Jurkat, Clone E6-1 (cell line): ENCODE measurements at regions not wholly inside any gene's neighbourhood (a gene's known extent, or its start where the extent isn't known, plus 50 kb on each side); places are given as distances from the start of the nearest gene placed in this dataset.

Source experiments
- DNase-seq: peaks from one replicate; pipeline ENCODE4 v3.0.0-alpha.2; 2011; ENCODE audit warnings: low read depth, low spot score
- H3K4me3 ChIP-seq: 2 replicates; pipeline ENCODE4 v1.5.1; 2011; ENCODE audit warnings: mild to moderate bottlenecking, low read length, control low read depth, moderate library complexity

- H3K4me3 ChIP-seq, result no peak overlapping the region
- DNase-seq, result no peak
Measured at GRCh38 chr1:36570006-36570405, 87.3 kb upstream of the CSF3R start.

- DNase-seq, result no peak
- no peak overlapping the region for H3K4me3 ChIP-seq
Measured at GRCh38 chr1:36567601-36568341, 85.1 kb upstream of the CSF3R start.

- no peak for DNase-seq
Measured at GRCh38 chr1:36565576-36566501, 83.1 kb upstream of the CSF3R start.

GRCh38 chr1:36562181-36562685, 79.5 kb upstream of the CSF3R start:
- H3K4me3 ChIP-seq, result no peak overlapping the region
- DNase-seq, result no peak

More at GRCh38 chr1:36565576-36566501, 83.1 kb upstream of the CSF3R start:
- no peak overlapping the region for H3K4me3 ChIP-seq

GRCh38 chr1:36561361-36561724, 78.6 kb upstream of the CSF3R start:
- H3K4me3 ChIP-seq, result no peak overlapping the region
- DNase-seq, result no peak

- DNase-seq, result no peak
- no peak overlapping the region for H3K4me3 ChIP-seq
Measured at GRCh38 chr1:36560621-36561360, 78.1 kb upstream of the CSF3R start.

GRCh38 chr1:36560177-36560576, 77.5 kb upstream of the CSF3R start:
- no peak overlapping the region for H3K4me3 ChIP-seq
- DNase-seq, result no peak

GRCh38 chr1:36559061-36559460, 76.3 kb upstream of the CSF3R start:
- DNase-seq, result no peak
- H3K4me3 ChIP-seq, result no peak overlapping the region

- no peak overlapping the region for H3K4me3 ChIP-seq
- no peak for DNase-seq
Measured at GRCh38 chr1:36557041-36558000, 74.6 kb upstream of the CSF3R start.

GRCh38 chr1:36555041-36555440, 72.3 kb upstream of the CSF3R start:
- DNase-seq, result no peak
- H3K4me3 ChIP-seq, result no peak overlapping the region

GRCh38 chr1:36554323-36554628, 71.6 kb upstream of the CSF3R start:
- H3K4me3 ChIP-seq, result no peak overlapping the region
- DNase-seq, result no peak

GRCh38 chr1:36553591-36554322, 71.0 kb upstream of the CSF3R start:
- no peak overlapping the region for H3K4me3 ChIP-seq
- DNase-seq, result peak; percentile 38

GRCh38 chr1:36542962-36543515, 60.3 kb upstream of the CSF3R start:
- no peak for DNase-seq
- no peak overlapping the region for H3K4me3 ChIP-seq

- no peak for DNase-seq
- H3K4me3 ChIP-seq, result no peak overlapping the region
Measured at GRCh38 chr1:36542024-36542961, 59.6 kb upstream of the CSF3R start.

- no peak for DNase-seq
- no peak overlapping the region for H3K4me3 ChIP-seq
Measured at GRCh38 chr1:36540056-36540455, 57.3 kb upstream of the CSF3R start.

GRCh38 chr1:36539526-36539925, 56.8 kb upstream of the CSF3R start:
- DNase-seq, result no peak
- no peak overlapping the region for H3K4me3 ChIP-seq

- no peak overlapping the region for H3K4me3 ChIP-seq
- DNase-seq, result no peak
Measured at GRCh38 chr1:36537991-36538390, 55.3 kb upstream of the CSF3R start.
